ENCODE measurements at regions not wholly inside any gene's neighbourhood (a gene's known extent, or its start where the extent isn't known, plus 50 kb on each side); places are given as distances from the start of the nearest gene placed in this dataset.

DNA sequence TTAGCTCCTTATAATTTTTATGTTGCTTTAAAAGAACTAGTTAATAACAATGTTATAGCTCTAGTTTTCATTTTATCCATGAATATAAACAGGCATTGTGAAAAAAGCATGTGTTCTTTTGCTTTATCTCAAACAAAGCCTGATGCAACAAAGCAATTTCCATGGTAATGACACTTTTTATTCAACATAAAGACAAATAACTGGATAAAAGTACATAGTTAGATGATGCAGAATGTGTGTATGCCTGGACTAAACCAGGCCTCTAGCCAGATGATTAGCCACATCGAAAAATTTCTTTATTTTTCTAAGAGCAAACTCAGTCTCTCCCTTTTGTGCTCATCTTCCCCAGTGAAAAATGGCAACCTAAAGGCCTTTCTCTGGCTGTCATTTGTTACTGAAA, 125.6 kb upstream of the TARS1 start:
- DNase-seq (ENCODE audit: insufficient read length, low spot score), result no peak
- no peak for TF ChIP-seq POLR2A (IDR thresholded peaks at IDR 0.05; ENCODE audit: low read depth, low read length)
- FAIRE-seq, result peak; percentile 27

DNA sequence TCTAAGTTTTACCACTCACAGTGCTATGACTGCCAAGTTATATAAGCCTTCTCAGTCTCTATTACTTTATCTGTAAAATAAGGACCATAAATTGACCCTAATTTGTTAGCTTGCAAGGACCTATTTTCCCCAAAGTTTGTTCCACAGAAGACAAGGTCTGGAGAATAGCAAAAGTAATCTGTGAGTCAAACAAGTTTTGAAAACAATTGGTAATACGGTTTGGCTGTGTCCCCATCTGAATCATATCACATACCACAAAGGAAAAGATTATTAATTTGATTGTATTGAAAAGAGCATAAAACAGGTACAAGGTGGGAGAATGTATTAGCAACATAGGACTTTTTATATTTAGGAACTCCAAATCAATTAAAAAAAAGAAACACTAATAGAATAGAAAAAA, 124.0 kb upstream of the TARS1 start:
- no peak for TF ChIP-seq POLR2A (IDR thresholded peaks at IDR 0.05; ENCODE audit: low read depth, low read length)
- DNase-seq (ENCODE audit: insufficient read length, low spot score) (no peak), FAIRE-seq (peak; percentile 50)

DNA sequence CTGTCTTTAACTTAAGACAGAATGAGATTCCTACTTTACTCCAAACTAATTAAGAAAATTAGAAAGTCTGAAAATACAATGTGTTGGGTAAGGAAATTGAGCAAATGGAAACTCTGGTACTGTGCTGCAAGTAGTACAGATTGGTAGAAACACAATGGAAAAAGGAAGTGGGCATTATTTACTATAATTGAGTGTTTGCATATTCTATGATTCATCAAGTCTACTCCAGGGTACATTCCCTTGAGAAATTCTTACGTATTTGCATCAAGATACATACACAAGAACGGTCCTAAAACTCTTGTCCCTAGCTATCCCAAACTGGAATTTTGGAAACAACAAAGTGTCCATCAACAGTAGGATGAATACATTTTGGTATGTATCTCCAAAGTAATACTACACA, 123.5 kb upstream of the TARS1 start:
- TF ChIP-seq POLR2A (IDR thresholded peaks at IDR 0.05; ENCODE audit: low read depth, low read length), result no peak
- no peak for DNase-seq (ENCODE audit: insufficient read length, low spot score)
- FAIRE-seq, result peak; percentile 78

DNA sequence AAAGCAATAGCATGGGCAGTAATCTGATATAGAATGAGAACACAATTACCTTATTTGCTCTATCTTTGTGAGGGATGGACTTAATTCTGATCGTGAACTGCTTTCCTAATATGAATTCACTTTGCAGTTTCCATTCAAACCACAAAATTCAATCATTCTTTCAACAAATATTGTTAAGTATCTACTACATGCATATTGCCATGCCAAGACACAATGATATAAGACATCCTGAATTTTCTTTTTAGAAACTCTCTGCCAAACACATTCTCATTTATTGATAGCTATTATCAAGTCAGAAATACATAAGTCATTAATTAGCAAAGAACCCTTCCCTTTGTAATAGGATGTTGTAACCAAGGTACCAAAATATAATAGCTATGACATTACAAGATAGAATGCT, 121.6 kb upstream of the TARS1 start:
- no peak for TF ChIP-seq POLR2A (IDR thresholded peaks at IDR 0.05; ENCODE audit: low read depth, low read length)
- peak; percentile 20 for FAIRE-seq

DNA sequence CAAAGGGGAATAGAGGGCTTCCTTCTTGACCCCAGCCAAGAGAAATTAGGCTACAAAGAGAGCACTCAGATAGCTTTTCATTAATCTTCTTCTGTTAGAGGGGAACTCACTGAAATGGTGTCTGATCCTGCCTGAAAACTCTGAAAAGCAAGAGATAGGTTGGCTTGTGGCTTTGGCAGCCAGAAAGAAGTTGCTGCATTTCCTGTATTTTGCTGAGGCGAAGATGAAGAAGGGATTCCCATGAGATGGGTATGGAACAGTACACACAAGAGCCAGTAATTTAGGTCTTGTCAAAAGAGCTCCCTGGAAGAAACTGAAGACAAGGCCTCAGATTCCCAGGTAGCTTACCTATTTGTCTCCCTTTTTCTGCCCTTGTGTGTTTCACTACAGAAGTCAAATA, 120.9 kb upstream of the TARS1 start:
- DNase-seq (ENCODE audit: insufficient read length, low spot score) (no peak), FAIRE-seq (peak; percentile 36)
- TF ChIP-seq POLR2A (IDR thresholded peaks at IDR 0.05; ENCODE audit: low read depth, low read length), result no peak

More for the DNA sequence above, 121.6 kb upstream of the TARS1 start:
- DNase-seq (ENCODE audit: insufficient read length, low spot score), result no peak

DNA sequence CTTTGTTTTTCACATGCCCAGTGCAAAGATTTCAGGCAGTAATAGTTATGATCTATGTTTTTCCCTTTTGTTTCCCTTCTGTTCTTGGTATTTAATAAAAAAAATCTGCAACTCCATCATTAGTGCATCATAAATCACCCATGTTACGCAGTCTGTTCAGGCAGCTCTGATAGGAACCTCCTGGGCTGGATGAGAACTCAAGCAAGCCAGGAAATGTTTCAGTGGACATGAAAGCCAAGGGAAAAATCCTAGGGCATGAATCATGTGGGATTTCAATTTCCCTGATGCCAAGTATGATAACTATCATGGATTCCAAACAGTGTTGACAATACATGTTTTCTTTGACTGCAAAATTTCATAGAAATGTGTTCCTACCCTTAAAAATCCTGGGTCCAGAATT, 119.7 kb upstream of the TARS1 start:
- peak; percentile 30 for DNase-seq (ENCODE audit: insufficient read length, low spot score)
- no peak for TF ChIP-seq POLR2A (IDR thresholded peaks at IDR 0.05; ENCODE audit: low read depth, low read length)
- peak; percentile 96 for FAIRE-seq

DNA sequence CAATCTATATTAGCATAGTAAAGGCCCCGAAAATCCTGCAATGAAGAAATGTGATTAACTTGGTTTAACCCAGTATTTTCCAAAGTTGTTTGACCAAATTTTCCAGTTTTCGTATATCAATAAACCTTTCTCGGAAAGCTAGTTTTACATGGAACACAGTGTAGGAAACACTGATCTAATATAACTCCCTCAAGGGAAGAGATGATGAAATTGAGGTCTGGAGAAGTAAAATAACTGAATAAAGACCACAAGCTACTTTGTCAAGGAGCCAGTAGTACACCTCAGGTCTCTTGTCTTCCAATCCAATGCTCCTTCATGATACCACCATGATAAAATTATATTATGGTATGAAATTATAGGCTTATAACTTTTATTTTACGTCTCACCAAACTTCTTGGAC, 118.1 kb upstream of the TARS1 start:
- FAIRE-seq, result no peak
- no peak for TF ChIP-seq POLR2A (IDR thresholded peaks at IDR 0.05; ENCODE audit: low read depth, low read length)

DNA sequence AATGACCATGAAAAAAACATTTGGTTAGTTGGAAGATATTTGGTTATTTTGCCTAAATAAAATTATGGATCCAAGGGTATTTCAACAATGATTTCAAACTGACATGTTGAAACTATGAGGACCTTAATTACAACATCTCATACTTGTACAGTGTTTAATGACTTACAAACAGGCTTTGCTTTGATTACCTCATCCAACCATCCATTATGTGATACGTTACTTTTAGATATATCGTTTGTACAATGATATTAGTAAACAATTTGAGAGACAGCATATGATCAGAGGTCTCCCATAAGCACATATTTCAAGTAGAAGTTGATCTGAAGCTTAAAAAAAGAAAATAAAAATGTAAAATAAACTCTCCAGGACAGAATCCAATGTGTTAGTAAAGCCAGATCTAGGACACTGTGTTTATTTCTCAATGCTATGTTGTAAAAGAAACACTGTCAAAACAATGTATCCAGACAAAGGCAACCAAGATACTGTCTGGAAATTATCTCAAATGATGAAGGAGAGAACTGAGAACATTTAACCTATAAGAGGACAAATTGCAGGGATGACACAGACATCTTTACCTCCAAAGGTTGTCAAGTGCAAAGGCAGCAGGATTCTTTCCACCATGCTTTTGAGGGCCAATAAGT, 116.0 kb upstream of the TARS1 start:
- FAIRE-seq (peak; percentile 38), DNase-seq (ENCODE audit: insufficient read length, low spot score) (no peak)
- TF ChIP-seq POLR2A (IDR thresholded peaks at IDR 0.05; ENCODE audit: low read depth, low read length), result no peak

More for the DNA sequence above, 118.1 kb upstream of the TARS1 start:
- DNase-seq (ENCODE audit: insufficient read length, low spot score), result no peak

DNA sequence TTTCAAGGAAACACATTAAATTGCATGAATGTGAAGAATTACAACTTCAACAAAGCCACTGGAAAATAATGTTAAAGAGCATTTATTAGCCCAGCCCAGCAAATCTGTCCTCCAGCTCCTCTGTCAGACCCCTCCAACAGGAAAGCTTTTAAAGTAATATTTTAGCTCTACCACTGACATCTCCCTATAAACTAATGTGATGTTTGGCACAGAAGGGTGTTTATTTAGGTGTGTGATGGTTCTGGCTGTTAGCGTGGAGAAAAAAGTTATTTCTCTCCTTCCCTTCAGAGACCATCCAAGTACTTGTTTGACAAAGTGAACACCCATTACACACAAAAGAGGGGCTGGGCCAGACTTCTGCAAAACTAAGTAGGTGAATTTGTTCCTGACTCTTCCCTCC, 111.9 kb upstream of the TARS1 start:
- no peak for TF ChIP-seq POLR2A (IDR thresholded peaks at IDR 0.05; ENCODE audit: low read depth, low read length)
- no peak for DNase-seq (ENCODE audit: insufficient read length, low spot score)
- peak; percentile 60 for FAIRE-seq

DNA sequence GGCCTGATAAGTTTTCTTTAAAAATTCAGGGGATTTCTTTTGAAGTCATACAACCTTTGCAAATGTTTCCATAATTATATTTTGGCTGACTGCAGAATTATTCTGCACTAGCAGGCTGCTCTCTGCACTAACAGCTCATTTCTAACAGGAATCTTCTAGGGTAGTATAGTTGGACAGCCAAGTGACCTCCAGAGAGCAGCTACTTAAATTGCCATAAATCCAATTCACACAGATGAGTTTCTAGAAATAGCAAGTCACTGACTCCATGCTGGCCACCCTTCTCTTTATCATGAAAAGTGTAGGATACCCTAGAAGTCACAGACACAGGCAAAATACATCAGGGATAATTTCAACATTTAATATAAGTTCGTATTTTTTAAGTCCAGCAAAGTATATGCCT, 110.9 kb upstream of the TARS1 start:
- no peak for TF ChIP-seq POLR2A (IDR thresholded peaks at IDR 0.05; ENCODE audit: low read depth, low read length)
- DNase-seq (ENCODE audit: insufficient read length, low spot score) (no peak), FAIRE-seq (no peak)

DNA sequence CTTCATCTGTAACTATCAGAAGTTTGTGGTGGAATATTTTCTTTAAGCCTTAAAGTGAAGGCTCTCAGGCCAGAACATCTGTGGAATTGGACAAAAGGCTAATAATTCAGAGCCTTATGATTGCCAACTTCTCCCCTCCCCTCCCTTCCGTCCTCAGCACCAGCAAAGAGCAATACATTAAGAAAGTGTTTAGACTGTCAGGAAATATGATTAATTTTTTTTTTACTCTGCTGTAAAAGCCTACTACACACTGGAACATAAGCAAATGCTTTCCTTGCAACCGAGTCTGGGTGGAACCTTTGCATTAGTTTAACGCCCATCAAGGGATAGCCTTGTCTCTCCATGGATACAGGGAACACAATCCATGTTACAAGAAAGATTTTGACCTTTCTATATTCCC, 110.3 kb upstream of the TARS1 start:
- no peak for FAIRE-seq
- DNase-seq (ENCODE audit: insufficient read length, low spot score), result no peak

DNA sequence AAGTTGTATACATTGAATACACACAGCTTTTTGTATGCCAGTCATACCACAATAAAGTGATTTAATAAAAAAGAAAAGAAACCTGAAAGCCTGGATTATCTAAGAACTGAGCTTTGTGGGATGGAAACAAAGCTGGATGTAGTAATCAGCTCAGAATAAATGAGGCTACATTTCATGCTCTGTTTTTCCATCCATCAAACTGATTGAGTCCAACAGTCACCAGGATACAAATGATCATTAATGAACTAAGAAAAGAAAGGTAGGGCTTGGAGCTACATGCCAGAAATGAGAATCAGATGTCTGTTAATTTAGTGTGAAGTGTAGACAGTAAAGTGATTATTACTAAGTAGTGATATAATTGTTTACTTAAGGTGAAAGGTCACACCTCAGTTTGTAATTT, 109.8 kb upstream of the TARS1 start:
- DNase-seq (ENCODE audit: insufficient read length, low spot score), result no peak
- peak; percentile 68 for FAIRE-seq
- no peak for TF ChIP-seq POLR2A (IDR thresholded peaks at IDR 0.05; ENCODE audit: low read depth, low read length)

More for the DNA sequence above, 110.3 kb upstream of the TARS1 start:
- TF ChIP-seq POLR2A (IDR thresholded peaks at IDR 0.05; ENCODE audit: low read depth, low read length), result no peak

DNA sequence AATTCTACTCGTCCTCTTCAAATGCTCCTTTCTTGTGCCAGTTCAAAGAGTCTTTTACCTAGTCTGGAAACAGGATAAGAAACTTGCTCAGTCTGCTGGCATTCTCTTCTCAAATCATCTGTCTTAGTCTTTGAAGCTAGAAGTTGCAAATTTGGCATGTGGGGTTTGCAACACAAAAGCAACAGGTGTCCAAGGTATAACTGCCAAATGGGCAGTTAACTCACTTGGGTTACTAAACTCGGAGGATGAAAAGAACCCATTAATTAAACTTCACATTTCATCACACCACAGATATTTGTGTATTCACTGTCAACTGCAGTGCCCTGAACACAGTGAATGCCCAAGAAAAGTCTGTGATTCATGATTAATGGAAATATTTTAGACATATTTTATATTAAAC, 108.0 kb upstream of the TARS1 start:
- TF ChIP-seq POLR2A (IDR thresholded peaks at IDR 0.05; ENCODE audit: low read depth, low read length), result no peak
- no peak for DNase-seq (ENCODE audit: insufficient read length, low spot score)
- no peak for FAIRE-seq

DNA sequence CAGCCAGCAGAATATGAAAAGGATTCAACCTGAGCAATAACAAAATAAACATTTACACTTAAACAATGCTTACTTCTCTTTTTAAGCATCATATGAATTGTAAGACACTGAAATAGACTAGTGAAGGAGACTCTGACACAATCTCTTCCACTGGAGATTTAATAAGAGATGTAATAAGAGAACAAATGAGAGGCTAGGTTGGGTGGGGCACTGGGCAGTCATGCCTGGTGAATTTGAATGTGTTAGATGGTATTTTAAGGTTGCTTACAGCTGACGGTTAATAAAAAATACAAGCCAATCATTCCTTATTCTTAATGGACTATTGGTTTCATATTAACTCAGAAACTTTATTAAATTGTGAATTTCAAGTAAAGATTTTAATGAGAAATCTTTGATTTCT, 105.9 kb upstream of the TARS1 start:
- FAIRE-seq (no peak), DNase-seq (ENCODE audit: insufficient read length, low spot score) (no peak)
- no peak for TF ChIP-seq POLR2A (IDR thresholded peaks at IDR 0.05; ENCODE audit: low read depth, low read length)

DNA sequence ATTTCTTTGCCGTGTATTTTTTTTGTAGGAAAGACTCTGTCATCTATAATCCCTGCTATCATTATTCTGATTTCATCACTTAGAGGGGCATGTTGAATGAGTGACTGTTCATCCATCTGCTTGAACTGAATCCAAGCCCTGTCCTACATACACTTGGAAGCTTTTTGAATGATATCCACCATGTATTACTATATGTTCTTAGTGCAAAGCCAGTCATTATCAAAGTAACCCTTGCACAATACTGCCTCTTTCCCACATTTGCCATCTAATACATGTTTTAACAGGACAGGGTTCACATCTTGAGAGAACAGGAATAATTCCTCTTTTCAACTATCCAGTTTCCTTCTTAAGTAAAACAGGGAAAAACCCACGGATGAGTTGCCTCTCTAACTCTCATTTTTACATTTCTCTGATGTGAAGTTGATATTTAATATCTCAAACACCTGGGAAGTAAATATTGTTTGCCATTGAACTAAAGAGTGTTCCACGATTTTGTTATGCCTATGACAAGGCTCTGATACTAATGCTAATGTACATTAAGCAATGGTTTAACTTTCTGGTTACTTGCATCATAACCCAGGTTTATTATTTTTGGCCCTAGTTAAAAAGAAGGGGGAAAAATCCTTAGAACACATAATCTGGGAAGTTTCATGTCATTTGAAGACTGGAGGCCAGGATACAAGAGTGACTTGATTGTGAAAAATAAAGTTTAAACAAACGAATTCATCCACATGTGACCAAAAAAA, 103.7 kb upstream of the TARS1 start:
- FAIRE-seq, result peak; percentile 52
- no peak for DNase-seq (ENCODE audit: insufficient read length, low spot score)
- no peak for TF ChIP-seq POLR2A (IDR thresholded peaks at IDR 0.05; ENCODE audit: low read depth, low read length)
